ENCODE measurements at regions not wholly inside any gene's neighbourhood (a gene's known extent, or its start where the extent isn't known, plus 50 kb on each side); places are given as distances from the start of the nearest gene placed in this dataset.

- Histone ChIP-seq H2AK5ac (ENCODE audit: low read length) (no peak overlapping the region), H2BK5ac (ENCODE audit: low read length) (no peak overlapping the region), H3K23ac (ENCODE audit: low read length) (no peak overlapping the region), H3K79me2 (ENCODE audit: control insufficient read depth, insufficient read depth, low read length) (no peaks in the 10 kb centered on the region), H3K79me1 (ENCODE audit: low read length) (no peaks in the 10 kb centered on the region), H3K4me3 (ENCODE audit: low read length) (no peak overlapping the region), H3K18ac (ENCODE audit: low read length) (no peak overlapping the region), H3K4me2 (ENCODE audit: low read length) (no peak overlapping the region), H3K4me1 (ENCODE audit: control insufficient read depth, low read depth, low read length) (no peaks in the 10 kb centered on the region), H2BK120ac (ENCODE audit: low read depth, low read length) (no peak overlapping the region), H3K27me3 (ENCODE audit: insufficient read depth, low read length, poor library complexity) (no peaks in the 10 kb centered on the region), H3K9ac (ENCODE audit: low read length) (no peak overlapping the region), H3K36me3 (ENCODE audit: control insufficient read depth, insufficient read depth, low read length) (no peaks in the 10 kb centered on the region), H3K4ac (ENCODE audit: low read depth, low read length) (peak overlapping the region; percentile 55), H2BK15ac (replicated peaks; ENCODE audit: low read depth) (no peak overlapping the region), H3K56ac (ENCODE audit: low read length) (no peak overlapping the region), H4K5ac (ENCODE audit: low read length) (no peak overlapping the region), H4K8ac (ENCODE audit: low read depth, low read length) (no peak overlapping the region), H3K27ac (ENCODE audit: low read depth, low read length) (no peak overlapping the region)
- DNase-seq, result peak; percentile 85
- no CpG with 5 or more reads among the region's 2 CpGs for WGBS (ENCODE audit: extremely low coverage, insufficient coverage, low lambda C conversion rate)
Observed at GRCh38 chr5:4640795-4641194, 499.3 kb upstream of the ADAMTS16 start.

DNA sequence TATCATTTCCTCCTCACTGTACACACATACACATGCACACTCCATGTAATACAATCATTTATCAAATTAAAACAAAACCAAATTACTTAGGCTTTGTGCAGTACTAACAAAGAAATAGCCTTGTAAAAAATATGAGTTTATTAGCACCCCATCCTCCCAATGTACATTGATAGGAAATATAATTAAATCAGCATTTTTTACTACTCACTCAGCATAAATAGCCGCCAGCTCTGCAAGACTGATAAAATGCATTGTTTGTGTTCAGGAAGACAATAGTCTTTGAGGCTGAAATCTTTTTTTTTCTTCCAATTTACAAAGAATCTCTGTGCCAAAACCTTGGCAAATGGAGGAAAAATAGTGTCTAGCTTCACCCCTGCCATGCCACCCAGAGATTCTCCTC lies 497.6 kb upstream of the ADAMTS16 start:
- WGBS (ENCODE audit: extremely low coverage, insufficient coverage, low lambda C conversion rate), result no CpG with 5 or more reads among the region's 1 CpG
- no peaks in the 10 kb centered on the region for H3K4me1 ChIP-seq (ENCODE audit: control insufficient read depth, low read depth, low read length)
- no peak overlapping the region for H2AK5ac ChIP-seq (ENCODE audit: low read length)
- no peak overlapping the region for H2BK5ac ChIP-seq (ENCODE audit: low read length)
- no peak overlapping the region for H3K9ac ChIP-seq (ENCODE audit: low read length)
- no peak overlapping the region for H3K27ac ChIP-seq (ENCODE audit: low read depth, low read length)
- H3K4ac ChIP-seq (ENCODE audit: low read depth, low read length), result no peak overlapping the region
- DNase-seq, result no peak
- H3K79me2 ChIP-seq (ENCODE audit: control insufficient read depth, insufficient read depth, low read length), result no peaks in the 10 kb centered on the region
- no peak overlapping the region for H3K23ac ChIP-seq (ENCODE audit: low read length)
- H3K4me2 ChIP-seq (ENCODE audit: low read length), result no peak overlapping the region
- H3K56ac ChIP-seq (ENCODE audit: low read length), result no peak overlapping the region
- no peak overlapping the region for H4K8ac ChIP-seq (ENCODE audit: low read depth, low read length)
- no peaks in the 10 kb centered on the region for H3K79me1 ChIP-seq (ENCODE audit: low read length)
- no peak overlapping the region for H3K18ac ChIP-seq (ENCODE audit: low read length)
- H4K5ac ChIP-seq (ENCODE audit: low read length), result no peak overlapping the region
- no peak overlapping the region for H2BK120ac ChIP-seq (ENCODE audit: low read depth, low read length)
- no peaks in the 10 kb centered on the region for H3K27me3 ChIP-seq (ENCODE audit: insufficient read depth, low read length, poor library complexity)
- H3K36me3 ChIP-seq (ENCODE audit: control insufficient read depth, insufficient read depth, low read length), result no peaks in the 10 kb centered on the region
- no peak overlapping the region for H2BK15ac ChIP-seq (replicated peaks; ENCODE audit: low read depth)
- no peak overlapping the region for H3K4me3 ChIP-seq (ENCODE audit: low read length)

- Histone ChIP-seq H3K9ac (ENCODE audit: low read length) (no peak overlapping the region), H3K23ac (ENCODE audit: low read length) (no peak overlapping the region), H3K79me1 (ENCODE audit: low read length) (no peaks in the 10 kb centered on the region), H3K79me2 (ENCODE audit: control insufficient read depth, insufficient read depth, low read length) (no peaks in the 10 kb centered on the region), H3K18ac (ENCODE audit: low read length) (no peak overlapping the region), H2BK15ac (replicated peaks; ENCODE audit: low read depth) (no peak overlapping the region), H2BK120ac (ENCODE audit: low read depth, low read length) (no peak overlapping the region), H3K4me1 (ENCODE audit: control insufficient read depth, low read depth, low read length) (no peaks in the 10 kb centered on the region), H4K8ac (ENCODE audit: low read depth, low read length) (no peak overlapping the region), H3K4me3 (ENCODE audit: low read length) (no peak overlapping the region), H2BK5ac (ENCODE audit: low read length) (no peak overlapping the region), H4K5ac (ENCODE audit: low read length) (no peak overlapping the region), H3K4me2 (ENCODE audit: low read length) (no peak overlapping the region), H3K27me3 (ENCODE audit: insufficient read depth, low read length, poor library complexity) (no peaks in the 10 kb centered on the region), H3K27ac (ENCODE audit: low read depth, low read length) (no peak overlapping the region), H2AK5ac (ENCODE audit: low read length) (no peak overlapping the region), H3K56ac (ENCODE audit: low read length) (no peak overlapping the region), H3K4ac (ENCODE audit: low read depth, low read length) (no peak overlapping the region), H3K36me3 (ENCODE audit: control insufficient read depth, insufficient read depth, low read length) (no peaks in the 10 kb centered on the region)
- peak; percentile 51 for DNase-seq
- WGBS (ENCODE audit: extremely low coverage, insufficient coverage, low lambda C conversion rate), result no CpG with 5 or more reads among the region's 2 CpGs
Observed at GRCh38 chr5:4643190-4643589, 496.9 kb upstream of the ADAMTS16 start.

DNA sequence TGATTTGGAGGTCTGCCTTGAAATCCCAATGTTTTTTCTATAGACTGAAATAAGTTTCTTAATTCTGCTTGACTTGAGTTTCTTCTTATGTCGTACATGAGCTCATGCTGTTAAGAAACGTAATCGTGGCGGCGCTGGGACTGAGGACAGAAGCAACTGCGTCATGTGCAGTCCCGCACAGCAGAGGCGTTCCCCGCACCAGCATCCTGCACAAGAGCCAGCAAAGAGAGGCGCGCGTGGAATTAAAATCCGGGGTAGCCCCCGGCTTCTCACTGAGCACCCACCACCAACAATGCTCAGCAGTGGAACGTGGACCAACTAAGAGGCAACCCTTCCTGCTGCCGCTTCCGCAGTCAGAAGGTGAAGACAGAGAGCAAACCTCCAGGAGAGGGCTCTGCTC lies 496.2 kb upstream of the ADAMTS16 start:
- no peak overlapping the region for H2BK5ac ChIP-seq (ENCODE audit: low read length)
- no peak overlapping the region for H2BK120ac ChIP-seq (ENCODE audit: low read depth, low read length)
- H3K56ac ChIP-seq (ENCODE audit: low read length), result no peak overlapping the region
- H3K4ac ChIP-seq (ENCODE audit: low read depth, low read length), result no peak overlapping the region
- H2AK5ac ChIP-seq (ENCODE audit: low read length), result no peak overlapping the region
- H3K27me3 ChIP-seq (ENCODE audit: insufficient read depth, low read length, poor library complexity), result no peaks in the 10 kb centered on the region
- no peak overlapping the region for H4K5ac ChIP-seq (ENCODE audit: low read length)
- H3K4me2 ChIP-seq (ENCODE audit: low read length), result no peak overlapping the region
- no peak overlapping the region for H2BK15ac ChIP-seq (replicated peaks; ENCODE audit: low read depth)
- no peak overlapping the region for H3K23ac ChIP-seq (ENCODE audit: low read length)
- H4K8ac ChIP-seq (ENCODE audit: low read depth, low read length), result no peak overlapping the region
- no peak overlapping the region for H3K18ac ChIP-seq (ENCODE audit: low read length)
- no CpG with 5 or more reads among the region's 17 CpGs for WGBS (ENCODE audit: extremely low coverage, insufficient coverage, low lambda C conversion rate)
- H3K9ac ChIP-seq (ENCODE audit: low read length), result no peak overlapping the region
- no peaks in the 10 kb centered on the region for H3K79me2 ChIP-seq (ENCODE audit: control insufficient read depth, insufficient read depth, low read length)
- no peaks in the 10 kb centered on the region for H3K36me3 ChIP-seq (ENCODE audit: control insufficient read depth, insufficient read depth, low read length)
- no peak overlapping the region for H3K4me3 ChIP-seq (ENCODE audit: low read length)
- no peak overlapping the region for H3K27ac ChIP-seq (ENCODE audit: low read depth, low read length)
- no peaks in the 10 kb centered on the region for H3K4me1 ChIP-seq (ENCODE audit: control insufficient read depth, low read depth, low read length)
- H3K79me1 ChIP-seq (ENCODE audit: low read length), result no peaks in the 10 kb centered on the region
- DNase-seq, result no peak

GRCh38 chr5:4646715-4647375 lies 493.3 kb upstream of the ADAMTS16 start:
- Histone ChIP-seq H2BK5ac (ENCODE audit: low read length) (no peak overlapping the region), H3K9ac (ENCODE audit: low read length) (no peak overlapping the region), H4K5ac (ENCODE audit: low read length) (no peak overlapping the region), H4K8ac (ENCODE audit: low read depth, low read length) (no peak overlapping the region), H3K23ac (ENCODE audit: low read length) (no peak overlapping the region), H3K18ac (ENCODE audit: low read length) (no peak overlapping the region), H2BK15ac (replicated peaks; ENCODE audit: low read depth) (no peak overlapping the region), H3K56ac (ENCODE audit: low read length) (no peak overlapping the region), H3K27me3 (ENCODE audit: insufficient read depth, low read length, poor library complexity) (no peaks in the 10 kb centered on the region), H3K36me3 (ENCODE audit: control insufficient read depth, insufficient read depth, low read length) (no peaks in the 10 kb centered on the region), H3K4me3 (ENCODE audit: low read length) (no peak overlapping the region), H3K79me2 (ENCODE audit: control insufficient read depth, insufficient read depth, low read length) (no peaks in the 10 kb centered on the region), H2BK120ac (ENCODE audit: low read depth, low read length) (no peak overlapping the region), H3K4me2 (ENCODE audit: low read length) (no peak overlapping the region), H3K4ac (ENCODE audit: low read depth, low read length) (no peak overlapping the region), H2AK5ac (ENCODE audit: low read length) (no peak overlapping the region), H3K4me1 (ENCODE audit: control insufficient read depth, low read depth, low read length) (no peaks in the 10 kb centered on the region), H3K79me1 (ENCODE audit: low read length) (no peaks in the 10 kb centered on the region), H3K27ac (ENCODE audit: low read depth, low read length) (no peak overlapping the region)
- WGBS (ENCODE audit: extremely low coverage, insufficient coverage, low lambda C conversion rate), result no CpG with 5 or more reads among the region's 8 CpGs
- no peak for DNase-seq

GRCh38 chr5:4647955-4648354 lies 492.2 kb upstream of the ADAMTS16 start:
- WGBS (ENCODE audit: extremely low coverage, insufficient coverage, low lambda C conversion rate), result no CpG with 5 or more reads among the region's 7 CpGs
- H3K4me2 ChIP-seq (ENCODE audit: low read length), result no peak overlapping the region
- H3K4me3 ChIP-seq (ENCODE audit: low read length), result no peak overlapping the region
- H3K9ac ChIP-seq (ENCODE audit: low read length), result no peak overlapping the region
- H3K18ac ChIP-seq (ENCODE audit: low read length), result no peak overlapping the region
- no peaks in the 10 kb centered on the region for H3K36me3 ChIP-seq (ENCODE audit: control insufficient read depth, insufficient read depth, low read length)
- no peaks in the 10 kb centered on the region for H3K27me3 ChIP-seq (ENCODE audit: insufficient read depth, low read length, poor library complexity)
- no peak overlapping the region for H2BK5ac ChIP-seq (ENCODE audit: low read length)
- H2BK15ac ChIP-seq (replicated peaks; ENCODE audit: low read depth), result no peak overlapping the region
- no peak overlapping the region for H4K8ac ChIP-seq (ENCODE audit: low read depth, low read length)
- no peaks in the 10 kb centered on the region for H3K4me1 ChIP-seq (ENCODE audit: control insufficient read depth, low read depth, low read length)
- DNase-seq, result no peak
- H3K79me1 ChIP-seq (ENCODE audit: low read length), result no peaks in the 10 kb centered on the region
- H3K4ac ChIP-seq (ENCODE audit: low read depth, low read length), result no peak overlapping the region
- no peaks in the 10 kb centered on the region for H3K79me2 ChIP-seq (ENCODE audit: control insufficient read depth, insufficient read depth, low read length)
- H3K56ac ChIP-seq (ENCODE audit: low read length), result no peak overlapping the region
- H3K23ac ChIP-seq (ENCODE audit: low read length), result no peak overlapping the region
- H2AK5ac ChIP-seq (ENCODE audit: low read length), result no peak overlapping the region
- H2BK120ac ChIP-seq (ENCODE audit: low read depth, low read length), result no peak overlapping the region
- no peak overlapping the region for H3K27ac ChIP-seq (ENCODE audit: low read depth, low read length)
- no peak overlapping the region for H4K5ac ChIP-seq (ENCODE audit: low read length)
